ENCODE measurements at regions not wholly inside any gene's neighbourhood (a gene's known extent, or its start where the extent isn't known, plus 50 kb on each side); places are given as distances from the start of the nearest gene placed in this dataset.
"Not testable (repeated sequence)": the region's sequence is repeated elsewhere in the genome, so short reads cannot be mapped to it uniquely, and the experiment has no call there.

DNA sequence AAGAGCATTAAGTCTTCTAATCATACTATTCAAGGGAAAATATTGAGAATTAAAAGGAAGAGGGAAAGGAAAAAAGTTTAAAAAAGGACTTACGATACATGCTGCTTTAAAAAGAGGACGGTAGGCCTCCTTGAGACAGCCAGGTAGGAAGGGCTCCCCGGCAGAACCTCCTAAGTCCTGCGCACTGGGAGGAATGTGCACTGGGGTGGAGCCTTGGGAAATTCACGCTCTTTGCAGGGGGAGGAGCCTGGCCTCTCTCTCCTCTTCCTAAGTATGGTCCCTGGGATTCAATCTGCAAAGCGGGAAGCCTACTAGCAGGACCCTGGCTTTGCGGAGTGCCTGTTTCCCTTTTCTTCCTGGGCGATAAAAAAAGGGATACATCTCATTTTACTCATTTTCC, 553.0 kb downstream of the RPS29 start:
- DNase-seq = no peak
- TF ChIP-seq, protein P1, sequence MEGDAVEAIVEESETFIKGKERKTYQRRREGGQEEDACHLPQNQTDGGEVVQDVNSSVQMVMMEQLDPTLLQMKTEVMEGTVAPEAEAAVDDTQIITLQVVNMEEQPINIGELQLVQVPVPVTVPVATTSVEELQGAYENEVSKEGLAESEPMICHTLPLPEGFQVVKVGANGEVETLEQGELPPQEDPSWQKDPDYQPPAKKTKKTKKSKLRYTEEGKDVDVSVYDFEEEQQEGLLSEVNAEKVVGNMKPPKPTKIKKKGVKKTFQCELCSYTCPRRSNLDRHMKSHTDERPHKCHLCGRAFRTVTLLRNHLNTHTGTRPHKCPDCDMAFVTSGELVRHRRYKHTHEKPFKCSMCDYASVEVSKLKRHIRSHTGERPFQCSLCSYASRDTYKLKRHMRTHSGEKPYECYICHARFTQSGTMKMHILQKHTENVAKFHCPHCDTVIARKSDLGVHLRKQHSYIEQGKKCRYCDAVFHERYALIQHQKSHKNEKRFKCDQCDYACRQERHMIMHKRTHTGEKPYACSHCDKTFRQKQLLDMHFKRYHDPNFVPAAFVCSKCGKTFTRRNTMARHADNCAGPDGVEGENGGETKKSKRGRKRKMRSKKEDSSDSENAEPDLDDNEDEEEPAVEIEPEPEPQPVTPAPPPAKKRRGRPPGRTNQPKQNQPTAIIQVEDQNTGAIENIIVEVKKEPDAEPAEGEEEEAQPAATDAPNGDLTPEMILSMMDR (IDR thresholded peaks at IDR 0.05) = no peak
- Mint-ChIP-seq H3K27ac (no peak overlapping the region), H3K4me3 (no peak overlapping the region), H3K36me3 (ENCODE audit: low read depth) (no peaks in the 10 kb centered on the region), H3K4me1 (no peaks in the 10 kb centered on the region), H3K27me3 (no peaks in the 10 kb centered on the region), H3K9me3 (no peaks in the 10 kb centered on the region)
- POLR2A ChIA-PET = no interaction called here
- ATAC-seq (ENCODE audit: low read depth) = no peak
- CTCF ChIA-PET = no interaction called here
- intact Hi-C loops (cut with micrococcal nuclease) = no loop called here

DNA sequence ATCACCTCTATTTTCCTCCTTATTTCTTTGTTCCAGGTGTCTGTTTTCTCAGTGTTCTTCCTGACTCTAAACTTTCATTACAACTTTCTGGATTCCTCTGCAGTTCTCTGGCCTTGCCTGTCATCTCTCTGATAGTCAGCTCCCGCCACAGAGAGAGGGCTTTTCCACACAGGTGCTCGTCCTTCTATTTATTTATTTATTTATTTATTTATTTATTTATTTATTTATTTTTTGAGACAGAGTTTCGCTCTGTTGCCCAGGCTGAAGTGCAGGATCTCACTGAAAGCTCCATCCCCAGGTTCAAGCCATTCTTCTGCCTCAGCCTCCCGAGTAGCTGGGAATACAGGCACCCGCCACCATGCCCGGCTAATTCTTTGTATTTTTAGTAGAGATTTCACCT, 554.5 kb downstream of the RPS29 start:
- H3K36me3 Mint-ChIP-seq (ENCODE audit: low read depth); H3K4me3 Mint-ChIP-seq; CTCF ChIA-PET; ATAC-seq (ENCODE audit: low read depth); DNase-seq; H3K27ac Mint-ChIP-seq; intact Hi-C loops (cut with micrococcal nuclease); H3K4me1 Mint-ChIP-seq; H3K9me3 Mint-ChIP-seq; H3K27me3 Mint-ChIP-seq; POLR2A ChIA-PET: not testable (repeated sequence)

DNA sequence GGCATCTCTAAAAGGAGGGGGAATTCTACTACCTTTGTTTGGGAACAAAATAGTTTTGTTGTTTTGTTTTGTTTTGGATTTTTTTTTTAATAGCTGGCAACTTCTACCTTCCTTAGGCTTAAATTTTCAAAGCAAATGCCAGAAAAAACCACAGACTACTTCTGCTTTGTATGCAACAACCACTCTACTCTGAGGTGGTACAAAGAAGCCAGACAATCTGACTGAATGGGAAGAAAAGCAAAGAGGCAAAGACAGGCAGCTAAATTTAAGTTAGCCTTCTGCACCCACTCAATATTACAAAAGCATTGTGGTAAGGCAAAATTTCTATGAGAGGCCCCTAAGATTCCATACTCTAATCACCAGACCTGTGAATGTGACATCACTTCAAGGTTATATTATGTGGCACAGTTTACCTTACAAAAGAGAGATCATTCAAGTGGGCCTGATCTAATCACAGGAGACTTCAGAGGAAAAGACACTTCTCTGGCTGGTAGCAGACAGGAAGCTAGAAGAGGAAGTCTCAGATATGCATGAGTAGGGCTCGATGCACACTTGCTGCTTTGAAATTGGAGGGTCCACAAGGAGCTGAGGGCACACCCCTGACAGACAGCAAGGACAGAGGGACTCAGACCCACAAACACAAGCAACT, 566.6 kb downstream of the RPS29 start:
- H3K4me1 Mint-ChIP-seq = peaks cover 61% of the 10 kb centered on the region
- no peaks in the 10 kb centered on the region for H3K36me3 Mint-ChIP-seq (ENCODE audit: low read depth)
- peak overlapping the region; percentile 49 for H3K4me3 Mint-ChIP-seq
- POLR2A ChIA-PET = interaction anchor here (0.6 kb wide), 1 partner anchor 611 kb away, joined by 7 read pairs; no protein-coding TSS in a partner anchor
- no peaks in the 10 kb centered on the region for H3K27me3 Mint-ChIP-seq
- CTCF ChIA-PET = no interaction called here
- DNase-seq = peak; percentile 19
- intact Hi-C loops (cut with micrococcal nuclease) = loop anchor here (5.0 kb wide), 1 partner anchor 42 kb away; no protein-coding TSS in a partner anchor
- TF ChIP-seq, protein P1 (IDR thresholded peaks at IDR 0.05) = no peak
- peak; percentile 95 for ATAC-seq (ENCODE audit: low read depth)
- H3K27ac Mint-ChIP-seq = peak overlapping the region; percentile 83
- H3K9me3 Mint-ChIP-seq = peaks cover 3% of the 10 kb centered on the region

DNA sequence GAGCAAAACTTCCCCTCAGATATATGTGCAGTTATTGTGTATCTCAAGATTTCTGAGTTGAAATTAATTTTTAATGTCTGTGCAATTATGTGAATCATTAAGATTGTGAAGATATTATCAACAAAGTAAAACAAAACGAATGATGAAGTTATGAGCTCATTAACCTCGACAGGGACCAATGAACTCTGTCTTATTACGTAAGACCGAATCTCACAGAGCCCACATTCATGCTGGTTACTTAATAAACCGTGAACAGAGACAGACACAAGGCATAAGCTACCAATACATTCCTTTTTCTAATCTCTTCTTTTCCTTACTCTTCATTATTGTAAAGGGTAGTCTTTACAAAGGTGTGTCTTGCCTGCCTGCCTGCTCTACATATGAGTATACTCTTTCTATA, 568.7 kb downstream of the RPS29 start:
- Mint-ChIP-seq H3K4me1 (peaks cover 54% of the 10 kb centered on the region), H3K9me3 (no peaks in the 10 kb centered on the region), H3K36me3 (ENCODE audit: low read depth) (no peaks in the 10 kb centered on the region), H3K27me3 (no peaks in the 10 kb centered on the region), H3K4me3 (peak overlapping the region; percentile 11), H3K27ac (no peak overlapping the region)
- ChIA-PET POLR2A (no interaction called here), CTCF (no interaction called here)
- intact Hi-C loops (cut with micrococcal nuclease) = loop anchor here (5.0 kb wide), 1 partner anchor 40 kb away; no protein-coding TSS in a partner anchor
- DNase-seq = no peak
- TF ChIP-seq, protein P1 (IDR thresholded peaks at IDR 0.05) = no peak
- ATAC-seq (ENCODE audit: low read depth) = no peak

DNA sequence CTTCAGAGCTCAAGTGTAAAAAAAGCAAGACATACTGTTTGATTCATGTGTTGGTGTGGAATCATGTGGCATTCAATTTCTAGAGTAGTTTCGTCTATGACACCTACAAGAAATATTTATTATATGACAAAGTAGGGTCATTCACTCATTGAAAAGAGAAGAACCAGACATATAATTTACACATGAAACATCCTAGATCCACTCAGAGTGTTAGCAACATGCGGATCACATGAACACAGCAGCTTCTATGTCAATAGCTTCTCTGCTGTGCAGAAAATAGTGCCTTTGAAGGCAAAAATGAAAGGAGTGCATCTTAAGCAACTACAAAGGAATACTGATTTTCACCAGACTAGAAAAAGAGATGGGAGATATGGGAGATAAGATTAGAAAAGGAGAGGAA, 569.8 kb downstream of the RPS29 start:
- no peak overlapping the region for H3K4me3 Mint-ChIP-seq
- POLR2A ChIA-PET = no interaction called here

More for the DNA sequence above, 569.8 kb downstream of the RPS29 start:
- DNase-seq = no peak
- CTCF ChIA-PET = no interaction called here
- no peaks in the 10 kb centered on the region for H3K27me3 Mint-ChIP-seq
- H3K9me3 Mint-ChIP-seq = no peaks in the 10 kb centered on the region
- TF ChIP-seq, protein P1 (IDR thresholded peaks at IDR 0.05) = no peak
- intact Hi-C loops (cut with micrococcal nuclease) = loop anchor here (5.0 kb wide), 1 partner anchor 39 kb away; no protein-coding TSS in a partner anchor
- H3K36me3 Mint-ChIP-seq (ENCODE audit: low read depth) = no peaks in the 10 kb centered on the region
- no peak overlapping the region for H3K27ac Mint-ChIP-seq
- ATAC-seq (ENCODE audit: low read depth) = no peak
- H3K4me1 Mint-ChIP-seq = peaks cover 50% of the 10 kb centered on the region
